GM19193 (cell line): ENCODE measurements at regions not wholly inside any gene's neighbourhood (a gene's known extent, or its start where the extent isn't known, plus 50 kb on each side); places are given as distances from the start of the nearest gene placed in this dataset.

ENCODE experiments used
- POLR2A ChIP-seq: IDR thresholded peaks from 4 replicates; pipeline ENCODE4 v1.6.1; 2011; ENCODE audit not compliant: insufficient read depth, insufficient read length; ENCODE audit errors: extremely low read depth

GRCh38 chr9:129309041-129309430, 131.0 kb upstream of the IER5L start:
- TF ChIP-seq POLR2A = no peak

GRCh38 chr9:129307227-129307970, 129.3 kb upstream of the IER5L start:
- no peak for TF ChIP-seq POLR2A

DNA sequence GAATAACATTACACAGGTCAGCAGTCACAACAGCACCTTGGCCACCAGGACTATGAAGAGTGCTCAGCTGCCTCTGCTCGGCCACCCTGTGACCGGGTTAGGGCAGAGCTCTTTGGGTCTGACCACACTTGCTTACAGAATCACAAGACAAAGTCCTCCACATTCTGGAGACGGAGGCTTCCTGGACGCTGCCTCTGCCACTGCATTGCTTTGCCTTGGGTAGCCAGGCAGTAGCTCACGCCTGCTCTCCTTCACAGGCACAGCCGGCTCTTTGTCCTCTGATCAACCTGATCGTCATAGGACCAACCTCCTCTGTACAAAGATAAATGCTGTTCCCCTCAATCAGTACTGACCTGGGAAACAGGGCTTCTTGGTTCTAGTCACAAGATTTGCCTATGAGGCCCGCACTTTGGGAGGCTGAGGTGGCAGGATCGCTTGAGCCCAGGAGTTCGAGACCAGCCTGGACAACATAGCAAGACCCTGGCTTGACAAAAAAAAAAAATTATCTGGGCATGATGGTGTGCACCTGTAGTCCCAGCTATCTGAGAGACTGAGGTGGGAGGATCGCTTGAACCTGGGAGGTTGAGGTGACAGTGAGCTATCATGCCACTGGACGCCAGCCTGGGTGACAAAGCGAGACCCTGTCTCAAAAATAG, 128.4 kb upstream of the IER5L start:
- TF ChIP-seq POLR2A = no peak

DNA sequence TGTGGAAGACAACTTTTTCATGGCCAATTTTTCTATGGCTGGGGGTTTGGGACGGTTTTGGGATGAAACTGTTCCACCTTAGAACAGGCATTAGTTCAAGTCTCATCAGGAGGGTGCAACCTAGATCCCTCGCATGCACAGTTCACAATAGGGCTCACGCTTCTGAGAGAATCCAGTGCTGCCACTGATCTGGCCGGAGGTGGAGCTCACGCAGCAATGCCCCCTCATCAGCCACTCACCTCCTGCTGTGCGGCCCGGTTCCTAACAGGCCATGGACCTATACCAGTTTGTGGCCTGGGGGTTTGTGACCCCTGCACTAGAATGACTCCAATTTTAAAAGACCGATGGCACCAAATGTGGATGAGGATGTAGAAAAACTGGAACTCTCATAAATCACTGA, 127.2 kb upstream of the IER5L start:
- no peak for TF ChIP-seq POLR2A

GRCh38 chr9:129301941-129302340, 123.9 kb upstream of the IER5L start:
- TF ChIP-seq POLR2A = no peak

DNA sequence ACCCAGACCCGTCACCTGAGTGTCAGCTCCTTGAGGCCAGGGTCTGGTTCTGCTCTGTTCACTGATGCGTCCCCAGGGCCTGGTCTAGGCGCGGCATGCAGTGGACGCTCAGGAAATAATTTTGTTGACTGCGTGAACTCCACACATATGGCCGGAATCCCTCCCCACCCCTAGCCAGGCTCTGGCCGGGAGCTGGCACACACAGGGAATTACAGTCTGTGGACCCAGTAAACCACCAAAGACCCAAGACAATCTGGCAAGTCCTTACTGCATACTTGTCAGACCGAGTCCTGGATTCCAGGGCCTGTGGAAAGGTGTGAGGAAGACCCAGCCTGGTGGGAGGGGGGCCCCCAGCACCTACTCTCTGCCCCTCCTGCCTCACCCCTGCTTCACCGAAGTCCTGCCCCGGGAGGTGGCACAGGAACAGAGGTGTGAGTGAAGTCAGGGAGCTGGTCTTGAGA, 113.0 kb upstream of the IER5L start:
- no peak for TF ChIP-seq POLR2A

DNA sequence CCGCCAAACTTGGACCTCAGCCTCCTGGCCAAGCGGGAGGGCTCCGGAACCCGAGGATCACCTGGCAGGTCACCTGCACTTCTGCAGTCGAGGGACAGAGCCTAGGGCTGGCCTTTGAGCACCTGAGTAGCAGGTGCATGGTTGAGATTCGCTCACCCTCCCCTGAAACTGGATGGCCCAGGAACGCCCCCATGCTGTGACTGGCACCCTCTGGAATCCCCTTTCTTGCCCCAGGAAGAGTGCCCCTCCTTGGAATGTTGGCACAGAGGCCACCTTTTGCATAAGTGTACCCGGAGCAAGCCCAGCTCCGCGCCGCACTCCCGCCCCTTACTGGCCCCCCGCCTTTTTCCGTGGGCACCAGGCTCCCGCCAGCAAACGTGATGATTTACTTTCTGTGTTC, 112.5 kb upstream of the IER5L start:
- TF ChIP-seq POLR2A = no peak

GRCh38 chr9:129289883-129290282, 111.8 kb upstream of the IER5L start:
- no peak for TF ChIP-seq POLR2A

DNA sequence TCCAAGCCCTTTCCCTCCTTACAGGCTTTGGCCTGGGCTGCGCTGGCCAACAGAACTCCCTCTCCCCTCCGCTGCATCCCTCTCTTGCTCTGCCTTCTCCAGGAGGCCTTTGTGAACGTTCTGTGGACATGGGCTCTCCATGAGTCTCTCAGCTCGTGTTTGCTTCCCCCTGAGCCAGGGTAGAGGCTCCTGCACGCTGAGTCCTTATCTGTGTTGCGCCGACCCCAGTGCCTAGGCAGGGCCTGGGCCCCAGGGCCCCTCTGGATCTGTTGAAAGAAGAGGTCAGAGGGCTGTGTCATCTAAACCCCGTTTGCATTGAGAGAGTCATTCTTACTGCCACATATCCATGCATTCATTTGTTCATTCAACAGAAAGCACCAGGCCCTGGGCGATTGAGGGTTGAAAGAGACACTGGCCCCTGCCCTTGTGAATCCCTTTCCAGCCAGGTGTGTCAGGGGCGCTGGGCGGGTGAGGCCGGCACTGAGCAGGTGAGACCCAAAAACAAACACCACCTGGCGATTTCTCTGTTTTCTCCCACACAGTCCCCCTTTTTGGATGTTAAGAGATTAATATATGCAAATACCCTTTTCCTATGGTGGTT, 111.2 kb upstream of the IER5L start:
- TF ChIP-seq POLR2A = no peak

DNA sequence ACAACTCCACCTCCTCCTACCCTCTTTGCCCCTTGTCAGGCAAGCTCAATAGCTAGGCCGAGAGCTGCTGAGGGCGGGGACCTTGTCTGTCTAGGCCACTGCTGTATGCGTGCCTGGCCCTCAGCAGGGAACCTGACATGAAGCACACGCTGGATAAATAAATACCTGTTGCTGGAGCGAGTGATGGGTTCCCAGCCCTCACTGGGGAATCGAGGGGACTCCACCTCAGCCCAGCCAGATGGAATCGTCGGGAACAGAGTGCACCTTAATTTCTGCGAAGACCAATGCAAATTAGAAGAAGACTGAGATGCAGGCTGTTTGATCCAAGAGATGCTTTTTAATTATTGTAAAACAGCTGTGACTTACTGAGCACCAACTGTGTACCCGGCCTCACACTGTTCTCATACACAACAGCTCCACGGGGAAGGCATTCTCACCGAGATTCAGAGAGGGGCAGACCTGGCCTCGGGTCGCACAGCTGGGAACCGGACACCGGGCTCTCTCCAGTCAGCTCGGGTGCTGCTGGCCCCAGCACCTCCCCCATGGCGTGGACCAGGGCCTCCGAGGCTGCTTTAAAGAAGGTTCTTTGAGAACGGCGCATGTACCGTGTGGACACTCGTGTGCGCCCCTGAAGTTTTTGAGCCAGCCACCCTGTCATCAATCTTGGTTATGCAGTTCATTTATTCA, 109.7 kb upstream of the IER5L start:
- no peak for TF ChIP-seq POLR2A

DNA sequence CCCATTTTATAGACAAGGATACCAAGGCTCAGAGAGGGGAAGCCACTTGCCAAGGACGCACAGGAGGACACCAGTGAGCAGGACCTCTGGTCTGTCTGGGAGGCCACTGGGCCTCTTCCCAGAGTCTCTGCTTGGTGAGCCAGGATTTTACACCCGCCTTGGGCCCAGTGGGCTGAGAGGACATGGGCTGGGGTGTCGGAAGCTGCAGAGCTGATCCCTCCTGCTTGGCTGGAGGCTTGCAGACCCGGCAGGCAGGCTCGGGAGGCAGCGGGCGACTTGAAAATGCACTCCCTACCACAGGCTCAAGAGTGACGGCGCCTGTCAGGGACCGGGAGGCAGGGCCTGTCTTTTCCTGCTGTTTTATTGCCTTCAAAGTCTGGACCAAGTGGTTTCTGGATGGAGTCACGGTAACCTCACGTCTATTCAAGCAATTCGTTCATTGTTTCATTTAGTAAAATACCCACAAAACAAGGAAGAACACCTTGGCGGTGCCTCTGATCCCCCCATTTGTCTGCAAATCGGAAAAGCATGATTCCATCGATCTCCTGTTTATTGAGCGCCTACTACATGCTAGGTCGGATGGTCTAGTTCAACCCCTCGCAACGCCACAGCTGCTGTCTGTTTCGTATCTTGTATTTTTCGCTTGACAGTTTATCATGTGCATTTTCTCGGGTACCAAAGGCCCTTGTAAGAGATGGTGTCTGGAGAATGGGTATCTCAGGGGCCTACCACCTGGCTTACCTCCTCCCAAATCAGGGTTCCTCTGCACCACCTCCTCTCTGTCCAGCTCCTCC, 108.1 kb upstream of the IER5L start:
- TF ChIP-seq POLR2A = no peak

DNA sequence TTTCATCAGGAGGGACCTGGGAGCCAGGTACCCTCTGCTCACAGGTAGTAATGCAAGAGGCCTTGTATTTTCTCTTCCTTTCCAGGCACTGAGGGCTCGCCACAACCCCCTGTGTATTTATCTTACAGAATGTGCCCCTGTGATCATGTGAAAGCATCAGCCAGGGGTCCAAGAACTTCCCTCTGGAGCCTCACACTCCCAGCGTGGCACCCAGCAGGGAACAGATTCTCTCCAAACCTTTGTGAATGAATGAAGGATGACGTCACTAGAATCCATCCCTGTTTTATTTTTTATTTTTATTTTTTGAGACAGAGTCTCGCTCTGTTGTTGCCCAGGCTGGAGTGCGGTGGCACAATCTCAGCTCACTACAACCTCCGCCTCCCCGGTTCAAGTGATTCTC, 107.3 kb upstream of the IER5L start:
- TF ChIP-seq POLR2A = no peak

DNA sequence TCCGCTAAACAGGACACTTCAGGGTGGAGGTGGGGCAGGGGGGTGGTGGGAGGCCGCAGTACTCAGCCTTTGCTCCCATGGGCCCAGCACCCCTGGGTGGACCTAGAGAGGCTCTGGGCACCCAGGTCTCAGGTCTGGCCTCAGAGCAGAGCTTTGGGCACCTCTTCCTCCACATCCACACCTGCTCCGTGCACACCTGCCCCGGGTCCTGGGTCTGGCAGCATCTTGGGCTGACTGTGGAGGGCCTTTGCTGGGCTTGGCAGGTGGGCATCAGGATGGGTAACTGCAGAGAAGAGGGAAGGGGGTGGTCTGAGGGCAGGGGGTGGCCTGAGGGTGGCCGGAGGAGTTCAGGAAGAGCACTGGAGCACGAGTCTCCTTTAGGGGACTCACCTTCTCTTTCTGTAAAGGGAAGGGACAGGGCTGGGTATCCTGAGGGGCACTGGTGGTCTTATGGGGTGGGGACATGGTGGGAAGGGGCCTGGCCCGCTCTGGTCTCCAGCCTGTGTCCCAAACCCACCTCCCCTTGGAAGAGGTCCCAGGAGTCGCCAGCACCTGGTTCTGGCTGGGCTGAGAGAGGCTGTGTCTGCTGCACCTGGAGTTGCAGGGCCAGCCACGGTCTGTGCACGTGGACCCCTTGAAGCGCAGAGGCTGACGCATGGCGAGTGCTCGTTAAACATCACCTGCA, 106.7 kb upstream of the IER5L start:
- TF ChIP-seq POLR2A = no peak
